Spleen (tissue), 11 donors: ENCODE measurements at regions not wholly inside any gene's neighbourhood (a gene's known extent, or its start where the extent isn't known, plus 50 kb on each side); places are given as distances from the start of the nearest gene placed in this dataset.

Source experiments
- DNase-seq: peaks from one replicate; pipeline ENCODE4 v3.0.0-alpha.2; 2020
- H3K27ac ChIP-seq, 8 donors: fragments of 200-600 bp; sonication (generic) in 7 of 8; 1 replicate in 4 of 8; 2 replicates in 4 of 8; pipeline versions ENCODE4 v1.5.0 to v1.8.0; 2016 to 2021; ENCODE audit warnings: inconsistent platforms in 4 of 8, mild to moderate bottlenecking in 4 of 8, moderate library complexity in 1 of 8
- H3K27me3 ChIP-seq, 7 donors: fragments of 200-600 bp; sonication (generic) in 6 of 7; replicated peaks in 1 of 7; 1 replicate in 4 of 7; 2 replicates in 3 of 7; pipeline versions ENCODE4 v1.5.0 to v1.8.0; 2016 to 2021; ENCODE audit warnings: inconsistent platforms in 3 of 7, mild to moderate bottlenecking in 1 of 7
- H3K36me3 ChIP-seq, 6 donors: fragments of 200-600 bp; sonication (generic) in 5 of 6; 1 replicate in 4 of 6; 2 replicates in 2 of 6; pipeline versions ENCODE4 v1.5.0 to v1.8.0; 2016 to 2021; ENCODE audit warnings: inconsistent platforms in 2 of 6
- H3K4me1 ChIP-seq, 6 donors: fragments of 200-600 bp; sonication (generic) in 5 of 6; 1 replicate in 3 of 6; 2 replicates in 3 of 6; pipeline versions ENCODE4 v1.5.0 to v1.8.0; 2016 to 2021; ENCODE audit warnings: inconsistent platforms in 3 of 6
- H3K4me3 ChIP-seq, 8 donors: fragments of 200-600 bp; sonication (generic) in 7 of 8; 1 replicate in 4 of 8; 2 replicates in 4 of 8; pipeline versions ENCODE4 v1.5.0 to v1.8.0; 2016 to 2021; ENCODE audit warnings: inconsistent platforms in 4 of 8, mild to moderate bottlenecking in 4 of 8, moderate library complexity in 2 of 8
- H3K9me3 ChIP-seq, 8 donors: fragments of 200-600 bp; sonication (generic) in 7 of 8; 1 replicate in 4 of 8; 2 replicates in 4 of 8; pipeline versions ENCODE4 v1.5.0 to v1.8.0; 2016 to 2021; ENCODE audit warnings: inconsistent platforms in 4 of 8
- POLR2A ChIP-seq, 3 donors: fragments of 450-650 bp; IDR thresholded peaks; one replicate each; pipeline ENCODE4 v1.5.1; 2017; ENCODE audit warnings: antibody characterized with exemption in 3 of 3, mild to moderate bottlenecking in 1 of 3
- POLR2AphosphoS5 ChIP-seq, 3 donors: sonication (generic); formaldehyde crosslinking; IDR thresholded peaks; one replicate each; pipeline ENCODE4 v1.5.1; 2017; ENCODE audit warnings: antibody characterized with exemption in 3 of 3
- WGBS, 5 donors: extraction: QIAGEN DNeasy Blood & Tissue Kit in 3 of 5; methylation state at CpG; one replicate each; pipeline versions ENCODE4 v1.1.5 to v1.1.7; 2013 to 2018; 5-methylcytosine and 5-hydroxymethylcytosine counted together
- intact Hi-C: fragments of 100-400 bp; cut with DNase I; formaldehyde crosslinking; loops from one replicate; pipeline ENCODE4 v1.15.0; 2023; ENCODE audit warnings: low total_unique reads
- TF ChIP-seq, protein P1 (sequence below), 11 experiments: fragments of 200-600 bp in 7 of 11; fragments of 450-650 bp in 4 of 11; sonication (generic) in 4 of 11; IDR thresholded peaks in 8 of 11; conservative IDR thresholded peaks in 3 of 11; 1 replicate in 7 of 11; 2 replicates in 4 of 11; pipeline versions ENCODE4 v1.4.0 to v1.8.0; 2016 to 2021; ENCODE audit warnings: antibody characterized with exemption in 11 of 11, inconsistent platforms in 4 of 11, mild to moderate bottlenecking in 1 of 11
- donor health status: healthy with polysubstance abuse.
- donor health status: DM: no; HTN: no; CAD: no; lungs with moderate emphysema.
- donor health status: DM: no; HTN: no; CAD: no.
- donor health status: Bipolar disorder and iron deficiency.
- donor health status: healthy.
- donor health status: DM: no; HTN: no; CAD: no.
- donor health status: DM: yes; HTN: yes; CAD: no.

GRCh38 chr3:24661175-24661584, 166.5 kb upstream of the THRB start:
- Histone ChIP-seq H3K27me3 (no peaks in the 10 kb centered on the region), H3K9me3 (peaks cover 0 to 10% (median 6%) of the 10 kb centered on the region in 8 donors), H3K27ac (no peak overlapping the region), H3K4me1 (no peaks in the 10 kb centered on the region), H3K4me3 (no peak overlapping the region), H3K36me3 (no peaks in the 10 kb centered on the region)
- 45 to 56% (median 47%) methylated on average over 3 of the region's 3 CpGs for WGBS, 5 donors
- intact Hi-C loops = no loop called here
- DNase-seq = no peak
- TF ChIP-seq POLR2A (IDR thresholded peaks at IDR 0.05) = no peak
- no peak for TF ChIP-seq POLR2AphosphoS5 (IDR thresholded peaks at IDR 0.05)
- TF ChIP-seq, protein P1, sequence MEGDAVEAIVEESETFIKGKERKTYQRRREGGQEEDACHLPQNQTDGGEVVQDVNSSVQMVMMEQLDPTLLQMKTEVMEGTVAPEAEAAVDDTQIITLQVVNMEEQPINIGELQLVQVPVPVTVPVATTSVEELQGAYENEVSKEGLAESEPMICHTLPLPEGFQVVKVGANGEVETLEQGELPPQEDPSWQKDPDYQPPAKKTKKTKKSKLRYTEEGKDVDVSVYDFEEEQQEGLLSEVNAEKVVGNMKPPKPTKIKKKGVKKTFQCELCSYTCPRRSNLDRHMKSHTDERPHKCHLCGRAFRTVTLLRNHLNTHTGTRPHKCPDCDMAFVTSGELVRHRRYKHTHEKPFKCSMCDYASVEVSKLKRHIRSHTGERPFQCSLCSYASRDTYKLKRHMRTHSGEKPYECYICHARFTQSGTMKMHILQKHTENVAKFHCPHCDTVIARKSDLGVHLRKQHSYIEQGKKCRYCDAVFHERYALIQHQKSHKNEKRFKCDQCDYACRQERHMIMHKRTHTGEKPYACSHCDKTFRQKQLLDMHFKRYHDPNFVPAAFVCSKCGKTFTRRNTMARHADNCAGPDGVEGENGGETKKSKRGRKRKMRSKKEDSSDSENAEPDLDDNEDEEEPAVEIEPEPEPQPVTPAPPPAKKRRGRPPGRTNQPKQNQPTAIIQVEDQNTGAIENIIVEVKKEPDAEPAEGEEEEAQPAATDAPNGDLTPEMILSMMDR (IDR thresholded peaks at IDR 0.05 in 8 of 11, conservative IDR thresholded peaks at IDR 0.05 in 3 of 11) = no peak

GRCh38 chr3:24662449-24663345, 168.0 kb upstream of the THRB start:
- no peak overlapping the region for H3K4me3 ChIP-seq
- DNase-seq = no peak
- no peaks in the 10 kb centered on the region for H3K9me3 ChIP-seq
- no peaks in the 10 kb centered on the region for H3K27me3 ChIP-seq
- H3K4me1 ChIP-seq = no peaks in the 10 kb centered on the region
- WGBS, 5 donors = 85 to 95% (median 91%) methylated on average over 6 to 7 of the region's 7 CpGs
- H3K27ac ChIP-seq = no peak overlapping the region
- H3K36me3 ChIP-seq = no peaks in the 10 kb centered on the region
- TF ChIP-seq POLR2A (IDR thresholded peaks at IDR 0.05) (no peak), POLR2AphosphoS5 (IDR thresholded peaks at IDR 0.05) (no peak)
- TF ChIP-seq, protein P1 (IDR thresholded peaks at IDR 0.05 in 8 of 11, conservative IDR thresholded peaks at IDR 0.05 in 3 of 11) = no peak
- intact Hi-C loops = no loop called here

DNA sequence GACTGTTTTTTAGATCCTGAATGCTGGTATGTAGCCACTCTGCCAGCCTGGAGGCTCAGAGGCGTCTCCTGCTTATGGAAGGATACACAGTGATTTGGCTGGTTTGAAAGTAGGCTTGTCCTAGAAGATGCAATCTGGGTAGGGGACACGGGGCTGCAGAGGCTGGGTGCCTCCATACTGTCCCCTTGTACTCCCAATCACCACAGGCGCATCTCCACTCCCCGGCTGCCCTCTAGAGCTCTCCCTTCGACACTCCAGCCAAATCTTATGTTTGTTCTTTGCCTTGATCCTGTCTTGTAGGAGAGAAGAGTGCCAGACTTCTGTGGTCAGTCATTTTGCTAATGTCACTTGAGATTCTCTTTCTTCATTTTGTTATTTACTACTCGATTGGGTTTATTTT, 168.8 kb upstream of the THRB start:
- 83 to 93% (median 88%) methylated on average over 5 to 6 of the region's 6 CpGs for WGBS, 5 donors
- no peaks in the 10 kb centered on the region for H3K9me3 ChIP-seq
- H3K27me3 ChIP-seq = no peaks in the 10 kb centered on the region
- no peaks in the 10 kb centered on the region for H3K4me1 ChIP-seq
- DNase-seq = no peak
- TF ChIP-seq POLR2A (IDR thresholded peaks at IDR 0.05) = no peak
- TF ChIP-seq POLR2AphosphoS5 (IDR thresholded peaks at IDR 0.05) = no peak
- TF ChIP-seq, protein P1 (IDR thresholded peaks at IDR 0.05 in 8 of 11, conservative IDR thresholded peaks at IDR 0.05 in 3 of 11) = no peak
- H3K4me3 ChIP-seq = no peak overlapping the region
- H3K27ac ChIP-seq = no peak overlapping the region
- intact Hi-C loops = no loop called here
- H3K36me3 ChIP-seq = no peaks in the 10 kb centered on the region

DNA sequence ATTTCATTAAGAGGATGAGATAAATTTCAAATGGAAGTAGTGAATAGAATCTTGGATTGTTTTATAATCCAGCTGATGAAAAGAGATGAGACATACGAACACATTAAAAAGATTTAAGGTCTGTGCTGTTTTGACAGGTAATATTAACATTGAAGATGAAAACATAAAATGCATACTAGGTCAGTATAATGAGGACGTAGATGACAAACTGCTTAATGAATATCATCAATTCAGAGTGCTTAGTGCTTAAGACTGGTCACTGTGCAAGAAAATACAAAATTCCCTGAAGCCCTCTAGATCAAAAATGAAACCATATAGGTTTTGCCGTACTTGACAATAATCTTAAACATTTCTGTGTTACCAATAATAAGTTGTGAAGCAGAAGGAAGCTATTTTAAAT, 173.4 kb upstream of the THRB start:
- Histone ChIP-seq H3K27me3 (no peaks in the 10 kb centered on the region), H3K4me1 (no peaks in the 10 kb centered on the region), H3K27ac (no peak overlapping the region), H3K36me3 (no peaks in the 10 kb centered on the region), H3K9me3 (no peaks in the 10 kb centered on the region), H3K4me3 (no peak overlapping the region)
- WGBS, 5 donors = 85 to 94% (median 88%) methylated on average over 3 of the region's 3 CpGs
- no peak for DNase-seq
- intact Hi-C loops = no loop called here
- TF ChIP-seq POLR2A (IDR thresholded peaks at IDR 0.05) = no peak
- no peak for TF ChIP-seq POLR2AphosphoS5 (IDR thresholded peaks at IDR 0.05)
- TF ChIP-seq, protein P1 (IDR thresholded peaks at IDR 0.05 in 8 of 11, conservative IDR thresholded peaks at IDR 0.05 in 3 of 11) = no peak
